GM12874 (cell line): ENCODE measurements at regions not wholly inside any gene's neighbourhood (a gene's known extent, or its start where the extent isn't known, plus 50 kb on each side); places are given as distances from the start of the nearest gene placed in this dataset.

Experiments
- TF ChIP-seq, protein P1 (sequence below): IDR thresholded peaks from 2 replicates; pipeline ENCODE4 v1.5.1; 2011; ENCODE audit warnings: low read depth, mild to moderate bottlenecking, control low read depth, low read length, moderate library complexity; ENCODE audit not compliant: insufficient read depth

DNA sequence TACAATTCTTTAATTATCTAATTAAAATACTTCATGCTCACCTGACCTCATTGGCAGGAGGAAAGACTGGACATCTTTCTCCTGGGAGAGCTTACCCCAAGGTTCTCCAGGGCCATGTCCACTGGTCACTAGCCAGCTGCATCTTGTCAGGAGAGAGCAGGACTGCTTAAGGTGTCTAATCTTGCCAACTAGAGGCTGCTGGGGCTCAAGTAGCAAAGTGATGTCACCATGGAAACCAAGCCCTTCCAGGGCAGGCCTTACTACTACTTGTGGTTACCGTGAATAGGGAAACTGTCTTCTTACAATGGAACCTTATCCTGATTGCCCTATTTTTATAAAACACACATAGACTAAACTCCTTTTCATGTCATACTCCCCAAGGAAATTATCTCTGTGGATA, 376.4 kb downstream of the SNAPC1 start:
- TF ChIP-seq, protein P1, sequence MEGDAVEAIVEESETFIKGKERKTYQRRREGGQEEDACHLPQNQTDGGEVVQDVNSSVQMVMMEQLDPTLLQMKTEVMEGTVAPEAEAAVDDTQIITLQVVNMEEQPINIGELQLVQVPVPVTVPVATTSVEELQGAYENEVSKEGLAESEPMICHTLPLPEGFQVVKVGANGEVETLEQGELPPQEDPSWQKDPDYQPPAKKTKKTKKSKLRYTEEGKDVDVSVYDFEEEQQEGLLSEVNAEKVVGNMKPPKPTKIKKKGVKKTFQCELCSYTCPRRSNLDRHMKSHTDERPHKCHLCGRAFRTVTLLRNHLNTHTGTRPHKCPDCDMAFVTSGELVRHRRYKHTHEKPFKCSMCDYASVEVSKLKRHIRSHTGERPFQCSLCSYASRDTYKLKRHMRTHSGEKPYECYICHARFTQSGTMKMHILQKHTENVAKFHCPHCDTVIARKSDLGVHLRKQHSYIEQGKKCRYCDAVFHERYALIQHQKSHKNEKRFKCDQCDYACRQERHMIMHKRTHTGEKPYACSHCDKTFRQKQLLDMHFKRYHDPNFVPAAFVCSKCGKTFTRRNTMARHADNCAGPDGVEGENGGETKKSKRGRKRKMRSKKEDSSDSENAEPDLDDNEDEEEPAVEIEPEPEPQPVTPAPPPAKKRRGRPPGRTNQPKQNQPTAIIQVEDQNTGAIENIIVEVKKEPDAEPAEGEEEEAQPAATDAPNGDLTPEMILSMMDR: no peak

DNA sequence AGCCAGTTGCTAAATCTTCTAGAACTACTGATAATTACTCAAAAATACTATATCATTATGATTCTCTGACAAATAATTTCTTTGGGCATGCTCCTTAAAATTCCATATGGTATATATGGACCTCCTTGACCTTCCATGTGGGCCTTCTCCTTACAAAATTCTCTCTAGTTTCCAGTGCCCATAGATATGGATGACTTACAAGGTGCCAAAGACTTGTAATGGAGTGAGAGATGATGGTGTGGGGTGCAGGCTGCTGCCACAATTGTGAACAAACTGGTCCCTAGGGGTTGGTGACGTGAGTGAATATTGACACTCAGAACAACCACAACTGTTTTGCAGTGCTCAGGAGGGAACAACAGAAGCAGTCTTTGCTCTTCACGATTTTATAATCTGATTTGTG, 378.9 kb downstream of the SNAPC1 start:
- TF ChIP-seq, protein P1: no peak

DNA sequence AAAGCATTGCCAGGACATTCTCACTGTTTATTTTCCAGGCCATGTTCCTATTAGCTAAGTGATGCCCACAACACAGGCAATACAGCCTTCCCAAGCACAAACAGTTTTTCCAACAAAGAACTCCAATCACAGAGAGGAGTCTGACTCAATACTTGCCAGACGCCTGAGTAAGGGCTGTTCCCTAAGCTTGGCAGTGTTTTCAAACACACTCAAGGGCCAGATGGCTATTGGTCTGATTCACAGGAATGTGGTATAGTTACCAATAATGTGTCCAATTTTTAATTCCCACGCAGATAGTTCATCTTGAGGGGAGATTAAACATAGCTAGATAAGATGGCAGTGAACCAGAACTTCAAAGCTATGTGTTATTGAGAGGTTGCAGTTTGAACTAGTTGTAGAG, 381.0 kb downstream of the SNAPC1 start:
- TF ChIP-seq, protein P1: no peak

DNA sequence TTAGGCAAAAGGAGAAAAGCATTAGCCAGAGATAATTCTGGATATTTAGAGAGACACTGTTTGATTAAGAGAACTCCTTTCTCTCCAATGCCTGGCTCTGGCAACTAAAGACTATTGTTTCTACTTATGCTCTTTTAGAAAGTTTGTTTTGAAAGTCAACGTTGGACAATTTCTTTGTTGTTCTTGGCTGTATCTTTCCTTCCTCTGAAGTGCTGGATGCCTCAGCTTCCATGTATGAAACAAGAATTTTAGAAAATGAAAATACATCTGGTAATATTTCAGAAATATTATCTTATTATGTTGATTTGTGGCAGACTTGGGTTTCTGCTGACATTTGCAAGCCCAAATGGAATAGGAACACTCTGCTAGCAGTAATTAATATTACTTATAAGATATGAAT, 382.6 kb downstream of the SNAPC1 start:
- TF ChIP-seq, protein P1: no peak

DNA sequence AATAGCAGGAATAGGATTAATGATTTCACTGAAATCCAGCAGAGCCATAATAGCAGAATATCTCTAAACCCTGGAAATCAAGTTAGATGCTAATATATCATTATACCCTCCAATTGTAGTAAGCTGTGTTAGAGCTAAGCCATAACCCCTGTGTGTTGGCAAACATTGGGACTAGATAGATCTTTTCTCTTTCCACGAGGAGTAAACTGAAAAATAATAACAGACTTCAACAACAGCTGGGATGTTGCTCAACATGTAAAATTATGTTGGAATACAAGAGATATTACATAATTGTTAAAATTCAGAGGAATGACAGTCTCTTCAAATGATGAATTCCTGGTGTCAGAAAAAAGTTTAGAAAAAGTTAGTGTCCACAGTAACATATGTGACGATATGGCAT, 383.8 kb downstream of the SNAPC1 start:
- TF ChIP-seq, protein P1: no peak

DNA sequence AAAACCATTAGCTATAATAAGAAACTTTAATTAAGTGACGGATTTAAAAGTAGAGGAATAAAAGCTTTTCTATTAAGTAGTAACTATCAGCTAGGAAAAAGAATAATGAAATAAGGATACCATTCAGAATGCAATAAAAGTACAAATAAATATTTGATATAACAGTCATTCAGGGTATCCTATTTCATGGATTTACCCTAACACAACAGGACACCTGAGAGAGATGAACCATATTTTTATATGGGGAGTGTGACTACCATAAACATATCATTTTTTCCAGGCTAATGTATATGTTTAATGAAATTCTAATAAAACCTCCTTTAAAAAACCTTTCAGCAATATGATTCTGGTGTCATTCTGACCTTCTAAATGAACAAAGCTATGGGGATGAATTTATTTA, 393.8 kb downstream of the SNAPC1 start:
- TF ChIP-seq, protein P1: no peak

DNA sequence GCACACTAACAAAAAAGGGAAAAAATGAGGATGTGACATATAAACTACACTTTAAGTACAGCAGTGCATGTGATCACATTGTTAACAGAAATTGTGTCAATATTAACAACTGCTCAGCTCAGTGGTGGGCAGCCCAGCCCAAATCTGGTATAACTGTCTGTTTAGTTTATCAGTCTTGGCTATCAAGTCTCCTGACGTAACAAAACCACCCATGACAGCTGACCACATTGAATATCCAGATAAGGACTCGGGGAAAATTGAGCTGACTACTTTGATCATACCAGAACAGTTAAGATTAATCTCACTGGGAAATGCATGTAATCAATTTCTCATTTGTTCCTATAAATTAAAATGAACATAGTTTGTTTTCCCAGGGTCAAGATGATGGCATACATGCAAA, 396.6 kb downstream of the SNAPC1 start:
- TF ChIP-seq, protein P1: no peak

DNA sequence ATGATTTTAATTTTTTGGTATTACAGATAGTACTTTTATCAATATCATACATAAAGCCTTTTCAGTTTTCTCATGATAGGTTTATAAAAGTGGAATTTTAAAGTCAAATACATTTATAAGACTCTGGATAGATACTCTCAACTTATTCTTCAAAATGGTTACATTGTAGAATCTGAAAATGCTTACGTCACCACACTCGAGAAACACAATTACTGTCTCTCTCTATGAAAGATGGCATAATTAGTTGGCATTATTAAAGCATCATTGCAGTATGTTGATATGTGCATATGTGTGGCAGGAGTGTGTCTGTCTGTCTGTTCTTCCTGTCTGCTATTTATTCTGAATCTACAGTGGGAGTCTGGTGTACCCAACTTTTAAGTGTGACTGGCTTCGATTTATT, 397.1 kb downstream of the SNAPC1 start:
- TF ChIP-seq, protein P1: no peak
